ENCODE measurements at regions not wholly inside any gene's neighbourhood (a gene's known extent, or its start where the extent isn't known, plus 50 kb on each side); places are given as distances from the start of the nearest gene placed in this dataset.

DNA sequence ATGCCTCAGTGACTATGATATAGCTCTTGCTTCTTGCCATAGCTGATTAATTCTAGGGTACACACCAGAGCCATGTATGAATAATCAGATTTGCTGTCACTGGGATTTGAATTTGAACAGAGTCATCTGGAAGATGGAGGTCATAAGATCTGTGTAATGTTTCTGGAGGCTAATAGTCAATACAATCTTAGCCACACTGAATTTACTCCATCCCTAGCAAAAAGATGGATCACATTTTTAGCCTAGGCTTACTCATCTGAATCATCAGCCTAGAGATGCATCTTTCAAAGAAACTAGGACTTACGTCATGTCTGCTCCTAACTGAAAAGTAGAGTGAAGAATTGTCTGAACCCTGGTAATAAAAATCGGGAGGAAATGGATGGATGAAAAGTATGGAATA is 142.3 kb upstream of the ZNF804B start:
- Histone ChIP-seq H3K27me3 (replicated peaks; ENCODE audit: insufficient read depth, low read depth, low read length, poor library complexity) (no peaks in the 10 kb centered on the region), H3K4me1 (ENCODE audit: insufficient read depth, low read length, poor library complexity, severe bottlenecking) (no peaks in the 10 kb centered on the region), H3K4me3 (ENCODE audit: low read depth, low read length, poor library complexity, severe bottlenecking) (no peak overlapping the region), H3K9me3 (ENCODE audit: low read depth, low read length, poor library complexity, severe bottlenecking) (no peaks in the 10 kb centered on the region), H3K27ac (ENCODE audit: low read depth, low read length, poor library complexity, severe bottlenecking) (no peak overlapping the region), H3K36me3 (ENCODE audit: insufficient read depth, low read length, poor library complexity, severe bottlenecking) (no peaks in the 10 kb centered on the region)
- intact Hi-C loops (cut with micrococcal nuclease; ENCODE audit: unreplicated experiment) = loop anchor here (10.0 kb wide), 1 partner anchor 58 kb away; no protein-coding TSS in a partner anchor
- BruUV-seq (replicated peaks) = no TSS peak
- TF ChIP-seq EZH2 (IDR thresholded peaks at IDR 0.05; ENCODE audit: borderline replicate concordance, low read depth, low read length, poor library complexity, severe bottlenecking) = no peak
- TF ChIP-seq, protein P1, sequence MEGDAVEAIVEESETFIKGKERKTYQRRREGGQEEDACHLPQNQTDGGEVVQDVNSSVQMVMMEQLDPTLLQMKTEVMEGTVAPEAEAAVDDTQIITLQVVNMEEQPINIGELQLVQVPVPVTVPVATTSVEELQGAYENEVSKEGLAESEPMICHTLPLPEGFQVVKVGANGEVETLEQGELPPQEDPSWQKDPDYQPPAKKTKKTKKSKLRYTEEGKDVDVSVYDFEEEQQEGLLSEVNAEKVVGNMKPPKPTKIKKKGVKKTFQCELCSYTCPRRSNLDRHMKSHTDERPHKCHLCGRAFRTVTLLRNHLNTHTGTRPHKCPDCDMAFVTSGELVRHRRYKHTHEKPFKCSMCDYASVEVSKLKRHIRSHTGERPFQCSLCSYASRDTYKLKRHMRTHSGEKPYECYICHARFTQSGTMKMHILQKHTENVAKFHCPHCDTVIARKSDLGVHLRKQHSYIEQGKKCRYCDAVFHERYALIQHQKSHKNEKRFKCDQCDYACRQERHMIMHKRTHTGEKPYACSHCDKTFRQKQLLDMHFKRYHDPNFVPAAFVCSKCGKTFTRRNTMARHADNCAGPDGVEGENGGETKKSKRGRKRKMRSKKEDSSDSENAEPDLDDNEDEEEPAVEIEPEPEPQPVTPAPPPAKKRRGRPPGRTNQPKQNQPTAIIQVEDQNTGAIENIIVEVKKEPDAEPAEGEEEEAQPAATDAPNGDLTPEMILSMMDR (conservative IDR thresholded peaks at IDR 0.05; ENCODE audit: low read depth, low read length) = no peak
- DNase-seq (ENCODE audit: low spot score) = no peak
- ChIA-PET CTCF (no interaction called here), POLR2A (ENCODE audit: low non-redundant PET) (no interaction called here)

DNA sequence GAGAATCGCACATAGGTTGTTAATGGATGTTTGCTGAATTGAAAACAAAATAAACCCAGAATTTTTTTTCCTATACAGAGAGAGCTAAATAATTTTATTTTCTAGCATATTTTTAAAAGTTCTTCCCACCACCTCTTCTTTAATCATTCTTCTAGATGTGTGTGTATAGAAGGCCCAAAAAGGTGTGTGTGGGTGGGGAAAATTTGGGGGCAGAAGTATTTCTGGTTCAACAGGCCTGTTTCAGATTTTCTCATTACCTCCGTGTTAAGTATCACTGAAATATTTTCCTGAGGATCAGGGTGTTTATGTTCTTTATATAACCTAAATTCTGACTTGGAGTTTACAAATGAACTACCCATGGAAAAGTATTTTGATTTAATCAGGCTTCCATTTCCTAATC is 144.2 kb upstream of the ZNF804B start:
- Histone ChIP-seq H3K27ac (ENCODE audit: low read depth, low read length, poor library complexity, severe bottlenecking) (no peak overlapping the region), H3K27me3 (replicated peaks; ENCODE audit: insufficient read depth, low read depth, low read length, poor library complexity) (no peaks in the 10 kb centered on the region), H3K4me3 (ENCODE audit: low read depth, low read length, poor library complexity, severe bottlenecking) (no peak overlapping the region), H3K36me3 (ENCODE audit: insufficient read depth, low read length, poor library complexity, severe bottlenecking) (no peaks in the 10 kb centered on the region), H3K4me1 (ENCODE audit: insufficient read depth, low read length, poor library complexity, severe bottlenecking) (no peaks in the 10 kb centered on the region), H3K9me3 (ENCODE audit: low read depth, low read length, poor library complexity, severe bottlenecking) (no peaks in the 10 kb centered on the region)
- CTCF ChIA-PET = no interaction called here
- BruUV-seq (replicated peaks) = no TSS peak
- TF ChIP-seq, protein P1 (conservative IDR thresholded peaks at IDR 0.05; ENCODE audit: low read depth, low read length) = no peak
- TF ChIP-seq EZH2 (IDR thresholded peaks at IDR 0.05; ENCODE audit: borderline replicate concordance, low read depth, low read length, poor library complexity, severe bottlenecking) = no peak
- intact Hi-C loops (cut with micrococcal nuclease; ENCODE audit: unreplicated experiment) = loop anchor here (10.0 kb wide), 1 partner anchor 59 kb away; no protein-coding TSS in a partner anchor
- POLR2A ChIA-PET (ENCODE audit: low non-redundant PET) = no interaction called here
- no peak for DNase-seq (ENCODE audit: low spot score)

GRCh38 chr7:88614736-88615135 is 144.8 kb upstream of the ZNF804B start:
- intact Hi-C loops (cut with micrococcal nuclease; ENCODE audit: unreplicated experiment) = loop anchor here (10.0 kb wide), 1 partner anchor 60 kb away; no protein-coding TSS in a partner anchor
- Histone ChIP-seq H3K36me3 (ENCODE audit: insufficient read depth, low read length, poor library complexity, severe bottlenecking) (no peaks in the 10 kb centered on the region), H3K27me3 (replicated peaks; ENCODE audit: insufficient read depth, low read depth, low read length, poor library complexity) (no peaks in the 10 kb centered on the region), H3K4me1 (ENCODE audit: insufficient read depth, low read length, poor library complexity, severe bottlenecking) (no peaks in the 10 kb centered on the region), H3K9me3 (ENCODE audit: low read depth, low read length, poor library complexity, severe bottlenecking) (no peaks in the 10 kb centered on the region), H3K27ac (ENCODE audit: low read depth, low read length, poor library complexity, severe bottlenecking) (no peak overlapping the region), H3K4me3 (ENCODE audit: low read depth, low read length, poor library complexity, severe bottlenecking) (no peak overlapping the region)
- ChIA-PET POLR2A (ENCODE audit: low non-redundant PET) (no interaction called here), CTCF (no interaction called here)
- no peak for DNase-seq (ENCODE audit: low spot score)
- TF ChIP-seq EZH2 (IDR thresholded peaks at IDR 0.05; ENCODE audit: borderline replicate concordance, low read depth, low read length, poor library complexity, severe bottlenecking) = no peak
- TF ChIP-seq, protein P1 (conservative IDR thresholded peaks at IDR 0.05; ENCODE audit: low read depth, low read length) = no peak
- BruUV-seq (replicated peaks) = no TSS peak

Data from A673 (cell line).